Suprapubic skin (tissue), 3 donors: ENCODE measurements at regions not wholly inside any gene's neighbourhood (a gene's known extent, or its start where the extent isn't known, plus 50 kb on each side); places are given as distances from the start of the nearest gene placed in this dataset.

Source experiments
- POLR2A ChIP-seq, 2 donors: fragments of 450-650 bp; IDR thresholded peaks; one replicate each; pipeline ENCODE4 v1.6.1; 2017; ENCODE audit warnings: antibody characterized with exemption in 2 of 2, mild to moderate bottlenecking in 2 of 2, moderate library complexity in 2 of 2
- TF ChIP-seq, protein P1 (sequence below), 2 donors: fragments of 200-600 bp in 1 of 2; fragments of 450-650 bp in 1 of 2; sonication (generic) in 1 of 2; IDR thresholded peaks; one replicate each; pipeline ENCODE4 v1.5.1; 2016 to 2019; ENCODE audit warnings: antibody characterized with exemption in 2 of 2, mild to moderate bottlenecking in 1 of 2, moderate library complexity in 1 of 2

- no peak for TF ChIP-seq POLR2A (IDR thresholded peaks at IDR 0.05)
- TF ChIP-seq, protein P1, sequence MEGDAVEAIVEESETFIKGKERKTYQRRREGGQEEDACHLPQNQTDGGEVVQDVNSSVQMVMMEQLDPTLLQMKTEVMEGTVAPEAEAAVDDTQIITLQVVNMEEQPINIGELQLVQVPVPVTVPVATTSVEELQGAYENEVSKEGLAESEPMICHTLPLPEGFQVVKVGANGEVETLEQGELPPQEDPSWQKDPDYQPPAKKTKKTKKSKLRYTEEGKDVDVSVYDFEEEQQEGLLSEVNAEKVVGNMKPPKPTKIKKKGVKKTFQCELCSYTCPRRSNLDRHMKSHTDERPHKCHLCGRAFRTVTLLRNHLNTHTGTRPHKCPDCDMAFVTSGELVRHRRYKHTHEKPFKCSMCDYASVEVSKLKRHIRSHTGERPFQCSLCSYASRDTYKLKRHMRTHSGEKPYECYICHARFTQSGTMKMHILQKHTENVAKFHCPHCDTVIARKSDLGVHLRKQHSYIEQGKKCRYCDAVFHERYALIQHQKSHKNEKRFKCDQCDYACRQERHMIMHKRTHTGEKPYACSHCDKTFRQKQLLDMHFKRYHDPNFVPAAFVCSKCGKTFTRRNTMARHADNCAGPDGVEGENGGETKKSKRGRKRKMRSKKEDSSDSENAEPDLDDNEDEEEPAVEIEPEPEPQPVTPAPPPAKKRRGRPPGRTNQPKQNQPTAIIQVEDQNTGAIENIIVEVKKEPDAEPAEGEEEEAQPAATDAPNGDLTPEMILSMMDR (IDR thresholded peaks at IDR 0.05) = no peak
Observed at GRCh38 chr9:79369676-79370075, 202.1 kb upstream of the TLE4 start.
